HepG2 (cell line): ENCODE measurements at regions not wholly inside any gene's neighbourhood (a gene's known extent, or its start where the extent isn't known, plus 50 kb on each side); places are given as distances from the start of the nearest gene placed in this dataset.

Experiments
- ATAC-seq: fragments of 200-7000 bp; cut with Tn5 transposase; 3 replicates; pipeline ENCODE4 v1.9.1; 2020; ENCODE audit warnings: mild to moderate bottlenecking, moderate library complexity
- BruUV-seq: library from RNA; stranded (reverse); fragments of 400-500 nt; replicated peaks from 2 replicates; lab custom pipeline; 2021; lab: Mats Ljungman, UMichigan
- CTCF ChIA-PET: fragments of 300-600 bp; formaldehyde crosslinking; extraction: SDS; loops from one replicate; lab custom pipeline; 2021; ENCODE audit warnings: low total read pairs, inconsistent platforms, low intra/inter-chr PET ratio; lab: Yijun Ruan, JAX
- POLR2A ChIA-PET: fragments of 350-600 bp; sonication (Branson Sonifier 250); formaldehyde crosslinking; loops from one replicate; lab custom pipeline; 2020; ENCODE audit warnings: antibody characterized with exemption, inconsistent platforms; lab: Yijun Ruan, JAX
- DNase-seq: peaks from one replicate; pipeline ENCODE4 v3.0.0-alpha.2; 2015; ENCODE audit warnings: low spot score
- FAIRE-seq: peaks from 3 replicates; lab custom pipeline; 2011; peaks lifted over from hg19 to GRCh38; lab: Jason Lieb, UNC
- H2AFZ ChIP-seq: one replicate; pipeline ENCODE4 v1.6.1; 2011; ENCODE audit warnings: low read length, inconsistent platforms
- H3K27ac ChIP-seq: fragments of 300-600 bp; 3 replicates; pipeline ENCODE4 v1.8.0; 2011; ENCODE audit warnings: mixed run types, mild to moderate bottlenecking, mixed read lengths, low read length, inconsistent platforms; ENCODE audit not compliant: insufficient read depth; ENCODE audit errors: extremely low read length
- H3K27me3 ChIP-seq, 2 experiments: fragments of 200-600 bp in 1 of 2; 2 replicates in 1 of 2; 3 replicates in 1 of 2; pipeline versions ENCODE4 v1.6.0 to v1.8.0; 2011; ENCODE audit warnings: low read length in 2 of 2, mild to moderate bottlenecking in 2 of 2, moderate library complexity in 2 of 2, inconsistent platforms in 1 of 2; ENCODE audit not compliant: insufficient read depth in 2 of 2, control insufficient read depth in 1 of 2
- H3K36me3 ChIP-seq, 2 experiments: fragments of 200-600 bp in 1 of 2; replicated peaks in 1 of 2; 2 replicates in 1 of 2; 3 replicates in 1 of 2; pipeline versions ENCODE4 v1.5.1 to v1.8.0; 2011; ENCODE audit warnings: low read length in 2 of 2, inconsistent platforms in 1 of 2; ENCODE audit not compliant: insufficient read depth in 2 of 2, control insufficient read depth in 1 of 2
- H3K4me1 ChIP-seq: 2 replicates; pipeline ENCODE4 v1.5.1; 2012; ENCODE audit warnings: low read length, inconsistent platforms; ENCODE audit not compliant: insufficient read depth
- H3K4me2 ChIP-seq: 2 replicates; pipeline ENCODE4 v1.6.0; 2011; ENCODE audit warnings: low read depth, low read length, inconsistent platforms
- H3K4me3 ChIP-seq, 3 experiments: fragments of 200-600 bp in 1 of 3; sonication (generic), shearing (Covaris generic) in 1 of 3; replicated peaks in 1 of 3; 2 replicates each; pipeline ENCODE4 v1.5.1; 2011 to 2016; ENCODE audit warnings: low read length in 3 of 3, inconsistent platforms in 2 of 3, low read depth in 2 of 3, mild to moderate bottlenecking in 2 of 3, control low read depth in 1 of 3, mixed read lengths in 1 of 3; ENCODE audit not compliant: insufficient read depth in 1 of 3
- H3K79me2 ChIP-seq: one replicate; pipeline ENCODE4 v1.6.1; 2011; ENCODE audit warnings: low read length, inconsistent platforms; ENCODE audit not compliant: insufficient read depth
- H3K9ac ChIP-seq: 2 replicates; pipeline ENCODE4 v1.6.0; 2011; ENCODE audit warnings: mild to moderate bottlenecking, low read depth, low read length, inconsistent platforms; ENCODE audit not compliant: insufficient read depth
- H3K9me3 ChIP-seq: 2 replicates; pipeline ENCODE4 v1.5.1; 2012; ENCODE audit warnings: mild to moderate bottlenecking, low read length
- H4K20me1 ChIP-seq: 2 replicates; pipeline ENCODE4 v1.6.0; 2011; ENCODE audit warnings: inconsistent platforms, mild to moderate bottlenecking, low read length, moderate library complexity; ENCODE audit not compliant: insufficient read depth
- MXD4 ChIP-seq: IDR thresholded peaks from 2 replicates; pipeline ENCODE4 v1.6.1; 2016; ENCODE audit warnings: mild to moderate bottlenecking, missing biosample characterization, missing genetic modification reagents
- ZNF569 ChIP-seq: sonication (generic); formaldehyde crosslinking; IDR thresholded peaks from 2 replicates; pipeline ENCODE4 v1.5.0; 2020; ENCODE audit warnings: mild to moderate bottlenecking, missing genetic modification reagents, moderate library complexity, borderline replicate concordance
- ZNF768 ChIP-seq: sonication (generic); formaldehyde crosslinking; IDR thresholded peaks from 2 replicates; pipeline ENCODE4 v1.4.0; 2020; ENCODE audit warnings: missing genetic modification reagents
- ZUFSP ChIP-seq: sonication (generic); formaldehyde crosslinking; IDR thresholded peaks from 2 replicates; pipeline ENCODE4 v1.9.0; 2021; ENCODE audit warnings: missing genetic modification reagents, mild to moderate bottlenecking, borderline replicate concordance
- WGBS: methylation state at CpG from one replicate; pipeline ENCODE4 v1.1.6; 2017; ENCODE audit warnings: low lambda C conversion rate; 5-methylcytosine and 5-hydroxymethylcytosine counted together
- in situ Hi-C: cut with HindIII; loops from 2 replicates; pipeline ENCODE4 v1.10.0; 2017; ENCODE audit warnings: low pct_unique_long_range_greater_than_20kb; ENCODE audit not compliant: extremely low pct_ligation_motif_present
- intact Hi-C: fragments of 100-400 bp; cut with micrococcal nuclease; formaldehyde crosslinking; loops from one replicate; pipeline ENCODE4 v1.10.0; 2022; ENCODE audit not compliant: unreplicated experiment
- TF ChIP-seq, protein P1 (sequence below): sonication (generic); formaldehyde crosslinking; IDR thresholded peaks from 2 replicates; pipeline ENCODE4 v1.4.0; 2020; ENCODE audit warnings: missing genetic modification reagents
- TF ChIP-seq, protein P2 (sequence below): sonication (generic); formaldehyde crosslinking; IDR thresholded peaks from 2 replicates; pipeline ENCODE4 v1.8.0; 2022; ENCODE audit warnings: low read depth, missing genetic modification reagents

GRCh38 chr19:29418201-29418600 is 107.6 kb upstream of the VSTM2B start:
- no peaks in the 10 kb centered on the region for H3K79me2 ChIP-seq
- BruUV-seq, result no TSS peak
- H3K27ac ChIP-seq, result no peak overlapping the region
- DNase-seq, result no peak
- no peak overlapping the region for H2AFZ ChIP-seq
- no peaks in the 10 kb centered on the region for H3K9me3 ChIP-seq
- FAIRE-seq, result no peak
- no peaks in the 10 kb centered on the region; a peak in 1 of 5 replicates for H3K27me3 ChIP-seq
- H3K4me1 ChIP-seq, result no peaks in the 10 kb centered on the region
- in situ Hi-C loops, result no loop called here
- TF ChIP-seq, protein P1, sequence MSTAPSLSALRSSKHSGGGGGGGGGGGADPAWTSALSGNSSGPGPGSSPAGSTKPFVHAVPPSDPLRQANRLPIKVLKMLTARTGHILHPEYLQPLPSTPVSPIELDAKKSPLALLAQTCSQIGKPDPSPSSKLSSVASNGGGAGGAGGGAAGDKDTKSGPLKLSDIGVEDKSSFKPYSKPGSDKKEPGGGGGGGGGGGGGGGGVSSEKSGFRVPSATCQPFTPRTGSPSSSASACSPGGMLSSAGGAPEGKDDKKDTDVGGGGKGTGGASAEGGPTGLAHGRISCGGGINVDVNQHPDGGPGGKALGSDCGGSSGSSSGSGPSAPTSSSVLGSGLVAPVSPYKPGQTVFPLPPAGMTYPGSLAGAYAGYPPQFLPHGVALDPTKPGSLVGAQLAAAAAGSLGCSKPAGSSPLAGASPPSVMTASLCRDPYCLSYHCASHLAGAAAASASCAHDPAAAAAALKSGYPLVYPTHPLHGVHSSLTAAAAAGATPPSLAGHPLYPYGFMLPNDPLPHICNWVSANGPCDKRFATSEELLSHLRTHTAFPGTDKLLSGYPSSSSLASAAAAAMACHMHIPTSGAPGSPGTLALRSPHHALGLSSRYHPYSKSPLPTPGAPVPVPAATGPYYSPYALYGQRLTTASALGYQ (CRISPR knock-in tag), result no peak
- no peak for TF ChIP-seq ZNF569 (CRISPR knock-in tag)
- no peak for TF ChIP-seq MXD4 (CRISPR knock-in tag)
- TF ChIP-seq ZUFSP (CRISPR knock-in tag), result no peak
- no peak for TF ChIP-seq ZNF768 (CRISPR knock-in tag)
- TF ChIP-seq, protein P2, sequence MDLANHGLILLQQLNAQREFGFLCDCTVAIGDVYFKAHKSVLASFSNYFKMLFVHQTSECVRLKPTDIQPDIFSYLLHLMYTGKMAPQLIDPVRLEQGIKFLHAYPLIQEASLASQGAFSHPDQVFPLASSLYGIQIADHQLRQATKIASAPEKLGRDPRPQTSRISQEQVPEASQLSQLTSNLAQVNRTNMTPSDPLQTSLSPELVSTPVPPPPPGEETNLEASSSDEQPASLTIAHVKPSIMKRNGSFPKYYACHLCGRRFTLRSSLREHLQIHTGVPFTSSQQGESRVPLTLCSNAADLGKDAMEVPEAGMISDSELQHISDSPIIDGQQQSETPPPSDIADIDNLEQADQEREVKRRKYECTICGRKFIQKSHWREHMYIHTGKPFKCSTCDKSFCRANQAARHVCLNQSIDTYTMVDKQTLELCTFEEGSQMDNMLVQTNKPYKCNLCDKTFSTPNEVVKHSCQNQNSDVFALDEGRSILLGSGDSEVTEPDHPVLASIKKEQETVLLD, result no peak
- no peak overlapping the region for H3K4me2 ChIP-seq
- CTCF ChIA-PET, result no interaction called here
- ATAC-seq, result no peak
- POLR2A ChIA-PET, result no interaction called here
- no peaks in the 10 kb centered on the region for H4K20me1 ChIP-seq
- 11% methylated on average over 8 of the region's 13 CpGs for WGBS
- intact Hi-C loops, result no loop called here
- H3K9ac ChIP-seq, result no peak overlapping the region
- H3K4me3 ChIP-seq, result no peak overlapping the region
- H3K36me3 ChIP-seq, result no peaks in the 10 kb centered on the region
